Ishikawa (cell line): ENCODE measurements at regions not wholly inside any gene's neighbourhood (a gene's known extent, or its start where the extent isn't known, plus 50 kb on each side); places are given as distances from the start of the nearest gene placed in this dataset.

ENCODE experiments used
- CEBPB ChIP-seq: IDR thresholded peaks from 2 replicates; pipeline ENCODE4 v1.6.1; 2012
- CREB1 ChIP-seq: IDR thresholded peaks from 2 replicates; pipeline ENCODE4 v1.6.1; 2012; ENCODE audit warnings: low read depth
- EGR1 ChIP-seq: IDR thresholded peaks from 2 replicates; pipeline ENCODE4 v1.6.1; 2012
- EP300 ChIP-seq: IDR thresholded peaks from 2 replicates; pipeline ENCODE4 v1.6.1; 2012; ENCODE audit warnings: borderline replicate concordance
- FOXM1 ChIP-seq: IDR thresholded peaks from 2 replicates; pipeline ENCODE4 v1.6.1; 2012; ENCODE audit warnings: low read depth, borderline replicate concordance
- MAX ChIP-seq: IDR thresholded peaks from 2 replicates; pipeline ENCODE4 v1.6.1; 2012
- NFIC ChIP-seq: IDR thresholded peaks from 2 replicates; pipeline ENCODE4 v1.6.1; 2012
- RAD21 ChIP-seq: IDR thresholded peaks from 2 replicates; pipeline ENCODE4 v1.6.1; 2012; ENCODE audit warnings: low read depth
- REST ChIP-seq: IDR thresholded peaks from 2 replicates; pipeline ENCODE4 v1.6.1; 2012; ENCODE audit warnings: low read depth, mild to moderate bottlenecking
- TAF1 ChIP-seq: IDR thresholded peaks from 2 replicates; pipeline ENCODE4 v1.6.1; 2012; ENCODE audit warnings: low read depth, mild to moderate bottlenecking
- TCF12 ChIP-seq: IDR thresholded peaks from 2 replicates; pipeline ENCODE4 v1.6.1; 2012; ENCODE audit warnings: low read depth
- TEAD4 ChIP-seq: IDR thresholded peaks from 2 replicates; pipeline ENCODE4 v1.6.1; 2012
- USF1 ChIP-seq: IDR thresholded peaks from 2 replicates; pipeline ENCODE4 v1.6.1; 2012
- YY1 ChIP-seq: IDR thresholded peaks from 2 replicates; pipeline ENCODE4 v1.6.1; 2012; ENCODE audit warnings: low read depth
- ZBTB7A ChIP-seq: IDR thresholded peaks from 2 replicates; pipeline ENCODE4 v1.6.1; 2012; ENCODE audit warnings: low read depth

- no peak for TF ChIP-seq USF1
- TF ChIP-seq EGR1, result no peak
- no peak for TF ChIP-seq NFIC
- TF ChIP-seq YY1, result no peak
- TF ChIP-seq EP300, result no peak
- TF ChIP-seq RAD21, result no peak
- TF ChIP-seq TAF1, result no peak
- TF ChIP-seq FOXM1, result no peak
- no peak for TF ChIP-seq TEAD4
These were observed 112.2 kb upstream of the SHB start for GRCh38 chr9:38181232-38181631.

GRCh38 chr9:38180656-38181055, 111.6 kb upstream of the SHB start:
- TF ChIP-seq CREB1 (no peak), TEAD4 (no peak), REST (no peak), EP300 (no peak), CEBPB (no peak), RAD21 (no peak), TCF12 (no peak)

GRCh38 chr9:38179965-38180364, 110.9 kb upstream of the SHB start:
- no peak for TF ChIP-seq EGR1
- no peak for TF ChIP-seq YY1
- TF ChIP-seq TEAD4, result no peak
- TF ChIP-seq TAF1, result no peak
- no peak for TF ChIP-seq RAD21
- no peak for TF ChIP-seq NFIC
- no peak for TF ChIP-seq CEBPB
- TF ChIP-seq CREB1, result no peak
- TF ChIP-seq FOXM1, result no peak
- TF ChIP-seq TCF12, result no peak
- TF ChIP-seq ZBTB7A, result no peak
- TF ChIP-seq REST, result no peak
- TF ChIP-seq EP300, result no peak
- no peak for TF ChIP-seq MAX
- no peak for TF ChIP-seq USF1

- TF ChIP-seq CREB1, result no peak
- no peak for TF ChIP-seq REST
- no peak for TF ChIP-seq EP300
- no peak for TF ChIP-seq ZBTB7A
- TF ChIP-seq NFIC, result no peak
These were observed 109.2 kb upstream of the SHB start for GRCh38 chr9:38178237-38178636.

GRCh38 chr9:38177680-38178079, 108.7 kb upstream of the SHB start:
- TF ChIP-seq REST, result no peak
- TF ChIP-seq CREB1, result no peak
- TF ChIP-seq TAF1, result no peak
- no peak for TF ChIP-seq CEBPB
- no peak for TF ChIP-seq USF1
- TF ChIP-seq ZBTB7A, result no peak
- TF ChIP-seq RAD21, result no peak
- TF ChIP-seq TEAD4, result no peak
- TF ChIP-seq TCF12, result no peak
- no peak for TF ChIP-seq NFIC
- no peak for TF ChIP-seq YY1
- no peak for TF ChIP-seq FOXM1
- no peak for TF ChIP-seq MAX
- TF ChIP-seq EP300, result no peak
